ENCODE measurements at regions not wholly inside any gene's neighbourhood (a gene's known extent, or its start where the extent isn't known, plus 50 kb on each side); places are given as distances from the start of the nearest gene placed in this dataset.

DNA sequence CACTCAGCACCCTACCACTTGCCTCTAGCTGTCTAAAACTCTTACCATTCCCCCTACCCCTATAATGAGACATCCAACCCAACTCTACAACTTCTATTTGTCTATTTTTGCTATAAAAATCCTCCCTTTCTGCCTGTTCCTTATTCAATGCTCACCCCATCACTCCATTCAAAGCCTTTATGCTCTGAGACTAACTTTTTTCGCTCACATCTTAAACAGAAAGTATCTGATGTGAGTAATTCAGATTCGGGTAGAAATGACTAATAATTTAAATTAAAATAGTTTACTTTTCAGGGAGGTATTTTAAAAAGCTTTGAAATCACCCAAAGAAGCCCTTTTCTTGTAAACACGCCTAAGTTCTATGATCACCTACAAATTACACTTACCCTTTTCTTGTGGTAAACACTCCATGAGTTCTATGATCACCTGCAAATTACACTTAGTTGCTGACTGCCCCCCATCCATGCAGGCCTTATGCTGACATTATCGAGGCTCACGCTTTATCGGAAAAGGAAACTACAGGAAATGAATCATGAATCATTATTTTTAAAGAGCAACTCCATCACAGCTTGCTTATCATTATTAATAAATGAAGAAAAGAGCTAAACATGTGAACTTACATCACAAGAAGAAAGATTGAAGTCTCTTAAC lies 168.7 kb upstream of the PPP1R2C start:
- no peak for DNase-seq (ENCODE audit: low spot score)

DNA sequence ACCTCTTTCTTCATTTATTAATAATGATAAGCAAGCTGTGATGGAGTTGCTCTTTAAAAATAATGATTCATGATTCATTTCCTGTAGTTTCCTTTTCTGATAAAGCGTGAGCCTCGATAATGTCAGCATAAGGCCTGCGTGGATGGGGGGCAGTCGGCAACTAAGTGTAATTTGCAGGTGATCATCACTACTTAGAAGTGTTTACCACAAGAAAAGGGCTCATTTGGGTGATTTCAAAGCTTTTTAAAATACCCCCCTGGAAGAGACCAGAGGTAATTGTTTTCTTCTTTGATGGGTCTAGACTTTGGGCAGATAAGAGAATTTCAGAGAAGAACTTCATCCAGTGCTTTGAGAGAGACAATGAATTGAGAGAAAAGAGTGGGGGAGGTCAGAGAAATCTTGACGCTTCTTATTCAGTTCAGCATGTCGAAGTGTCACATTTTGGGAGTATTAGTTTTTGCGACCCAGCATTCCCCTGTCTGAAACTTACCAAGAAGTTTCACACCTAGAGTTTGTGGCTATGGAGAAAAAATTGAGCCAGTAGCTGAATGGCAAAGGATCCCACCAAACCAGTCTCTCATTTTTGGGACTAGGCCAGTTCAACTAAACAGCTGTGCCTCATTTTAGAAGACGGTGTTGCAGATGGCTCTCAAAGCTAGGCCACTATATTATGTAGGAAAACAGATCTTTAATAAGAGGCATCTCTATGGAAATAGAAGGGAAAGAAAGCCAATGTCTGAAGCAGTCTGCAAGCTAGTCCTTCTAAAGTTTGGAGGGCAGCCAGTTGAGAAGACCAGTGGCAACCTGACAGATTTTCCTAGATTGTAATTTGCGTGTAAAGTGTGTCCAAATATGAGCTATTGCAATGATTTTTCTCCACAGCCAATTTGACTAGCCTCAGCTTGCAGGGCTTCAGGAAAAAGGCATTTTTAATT lies 171.0 kb upstream of the PPP1R2C start:
- DNase-seq (ENCODE audit: low spot score), result no peak

DNA sequence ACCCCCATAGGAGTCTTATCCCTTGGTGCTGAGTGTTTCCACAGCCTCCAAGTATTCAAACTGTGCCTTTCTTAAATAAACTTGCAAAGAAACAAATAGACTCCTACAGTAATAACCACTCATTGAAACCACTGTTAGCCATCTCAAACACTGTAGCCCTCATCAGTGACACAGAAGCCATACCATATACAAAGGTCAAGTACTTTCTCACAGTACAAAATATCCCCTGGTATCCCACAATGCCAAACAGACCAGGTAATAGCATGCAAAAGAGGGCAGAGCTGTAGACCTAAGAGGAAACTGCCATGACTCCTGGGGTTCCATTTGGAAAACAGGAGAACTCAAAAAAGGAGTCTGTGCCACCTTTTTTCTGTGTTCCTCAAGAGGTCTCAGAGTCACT lies 173.8 kb upstream of the PPP1R2C start:
- DNase-seq (ENCODE audit: low spot score), result no peak

DNA sequence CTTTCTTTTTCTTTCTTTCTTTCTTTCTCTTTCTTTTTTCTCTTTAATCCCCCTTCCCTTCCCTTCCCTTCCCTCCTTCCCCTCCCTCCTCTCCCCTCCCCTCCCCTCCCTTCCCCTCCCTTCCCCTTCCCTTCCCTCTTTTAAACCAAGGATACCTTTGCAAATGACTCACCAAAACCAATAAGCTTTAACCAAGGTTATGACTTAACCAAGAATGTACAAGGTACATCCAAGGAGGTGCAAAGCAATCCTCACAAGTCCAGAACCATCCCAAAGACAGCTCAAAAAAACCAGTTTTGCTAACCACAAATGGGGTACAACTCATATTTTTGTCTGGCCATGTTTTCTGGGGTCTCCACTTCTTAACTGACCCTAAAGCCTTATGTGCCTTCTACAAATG lies 174.7 kb upstream of the PPP1R2C start:
- no peak for DNase-seq (ENCODE audit: low spot score)

DNA sequence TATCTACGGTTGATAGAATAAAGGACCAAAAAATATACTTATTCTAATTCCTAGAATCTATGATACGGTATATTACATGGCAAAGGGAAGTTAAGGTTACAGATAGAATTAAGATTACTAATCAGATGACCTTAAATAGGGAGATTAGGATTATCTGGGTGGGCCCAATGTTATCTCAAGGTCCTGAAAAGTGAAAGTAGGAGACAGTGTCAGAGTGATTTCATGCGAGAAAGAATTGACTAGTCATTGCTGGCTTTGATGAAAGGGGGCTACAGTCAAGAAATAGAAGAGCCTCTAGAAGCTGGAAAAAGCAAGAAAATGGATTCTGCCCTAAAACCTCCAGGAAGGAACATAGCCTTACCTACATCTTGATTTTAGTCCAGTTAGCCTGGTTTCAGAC lies 176.9 kb upstream of the PPP1R2C start:
- no peak for DNase-seq (ENCODE audit: low spot score)

DNA sequence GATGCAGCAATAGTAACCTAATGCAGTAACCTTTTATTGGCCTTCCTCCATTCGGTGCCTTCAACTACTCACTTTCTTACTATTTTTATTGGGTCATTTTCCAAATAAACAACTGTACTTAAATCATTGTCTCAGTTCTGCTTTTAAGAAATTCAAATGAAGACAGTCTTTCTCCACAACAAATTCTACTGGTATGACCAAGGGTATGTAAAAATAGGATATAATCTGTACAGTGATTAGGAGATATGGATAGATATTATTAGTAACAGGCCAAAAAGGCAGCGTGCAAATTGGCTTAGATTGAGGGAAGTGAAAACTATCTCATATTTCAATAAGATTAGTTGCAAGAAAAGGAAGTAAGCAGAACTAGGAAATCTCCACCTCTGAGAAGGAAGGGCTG lies 177.4 kb upstream of the PPP1R2C start:
- peak; percentile 14 for DNase-seq (ENCODE audit: low spot score)

DNA sequence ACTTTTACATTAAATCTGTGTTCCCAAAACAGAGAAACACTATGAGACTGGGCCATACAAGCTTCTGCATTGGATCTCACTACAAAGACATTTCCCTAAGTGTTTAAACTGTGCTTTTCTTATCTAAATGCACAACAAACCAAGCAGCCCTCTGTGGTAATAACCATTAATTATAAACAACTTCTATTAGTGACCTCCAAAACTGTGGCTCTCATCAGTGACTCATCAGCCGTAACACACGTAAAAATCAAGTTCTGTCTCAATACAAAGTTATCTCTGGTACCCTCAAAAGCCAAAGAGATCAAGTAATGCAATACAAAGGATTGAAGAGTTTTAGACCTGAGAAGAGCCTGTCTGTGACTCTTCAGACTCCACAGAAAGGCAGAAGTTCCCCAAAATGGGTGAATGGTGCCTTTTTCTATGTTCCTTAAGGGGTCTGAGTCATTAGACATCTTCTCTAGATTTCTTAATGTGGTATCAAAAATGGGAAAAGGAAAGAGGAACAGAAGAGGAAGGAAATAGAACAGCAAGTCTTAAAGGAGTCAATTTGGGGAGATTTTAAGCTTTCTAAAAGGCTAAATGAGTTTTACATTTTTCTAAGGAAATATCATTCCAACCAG lies 189.8 kb upstream of the PPP1R2C start:
- no peak for DNase-seq (ENCODE audit: low spot score)

DNA sequence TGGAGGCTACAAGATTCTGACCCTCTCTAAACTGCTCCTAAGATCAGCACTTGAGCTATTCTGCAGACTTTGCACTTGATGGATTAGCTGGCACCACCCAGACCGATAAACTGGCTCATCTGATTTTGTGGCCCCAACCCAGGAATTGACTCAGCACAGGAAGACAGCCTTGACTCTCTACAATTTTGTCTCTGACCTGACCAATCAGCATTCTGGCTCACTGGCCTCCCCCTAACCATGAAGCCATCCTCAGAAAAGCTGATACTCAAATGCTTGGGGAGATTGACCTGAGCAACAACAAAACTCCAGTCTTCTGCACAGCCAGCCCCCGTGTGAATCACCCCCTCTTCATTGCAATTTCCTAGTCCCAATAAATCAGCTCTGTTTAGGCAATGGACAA lies 195.4 kb upstream of the PPP1R2C start:
- no peak for DNase-seq (ENCODE audit: low spot score)

DNA sequence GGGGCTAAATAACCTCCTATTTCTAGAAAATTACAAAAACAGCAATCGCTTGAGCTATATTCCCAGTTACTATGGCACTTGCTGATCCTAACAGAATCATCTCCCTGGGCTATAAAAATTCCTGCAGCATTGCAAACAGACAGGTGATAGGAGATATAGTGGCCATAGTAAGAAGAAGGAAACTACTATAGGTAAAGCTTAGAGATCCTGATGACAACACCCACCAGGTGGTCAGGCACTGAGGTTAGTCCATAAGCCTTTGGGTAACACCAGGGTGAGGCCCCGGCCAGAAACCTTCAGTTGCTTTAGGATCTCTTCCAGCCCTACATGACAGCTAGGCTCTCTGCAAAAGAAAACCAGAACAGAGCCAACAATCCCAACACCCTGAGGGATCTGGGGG lies 197.9 kb upstream of the PPP1R2C start:
- DNase-seq (ENCODE audit: low spot score), result no peak

DNA sequence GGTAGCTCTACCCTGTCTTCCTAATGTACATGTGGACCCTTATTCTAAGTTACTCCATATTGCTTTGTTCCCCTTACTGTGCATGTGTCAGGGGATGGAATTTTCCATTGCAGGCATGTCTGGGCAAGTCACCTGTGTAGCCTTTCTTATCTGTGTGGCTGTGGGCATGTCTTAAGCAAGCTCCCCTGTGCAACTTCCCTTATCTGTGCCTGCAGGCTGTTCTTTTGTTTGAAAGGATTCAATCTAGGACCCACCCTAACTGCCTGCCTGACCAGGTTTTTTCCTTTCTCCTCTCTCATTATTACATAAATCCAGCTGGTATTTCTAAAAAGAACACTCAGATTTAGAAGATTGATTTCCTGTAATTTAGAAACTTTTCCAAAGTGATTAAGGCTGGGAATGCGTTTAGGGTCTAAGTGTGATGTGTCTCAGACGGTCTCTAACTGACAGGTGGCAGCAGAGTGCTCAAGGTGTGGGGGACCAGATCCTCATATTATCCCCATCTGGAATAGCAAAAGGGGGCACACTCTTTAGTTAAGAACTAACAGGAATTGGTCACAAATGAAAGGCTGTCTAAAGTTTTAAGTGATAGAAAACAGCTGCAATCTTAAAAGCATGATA lies 198.9 kb upstream of the PPP1R2C start:
- DNase-seq (ENCODE audit: low spot score), result no peak

DNA sequence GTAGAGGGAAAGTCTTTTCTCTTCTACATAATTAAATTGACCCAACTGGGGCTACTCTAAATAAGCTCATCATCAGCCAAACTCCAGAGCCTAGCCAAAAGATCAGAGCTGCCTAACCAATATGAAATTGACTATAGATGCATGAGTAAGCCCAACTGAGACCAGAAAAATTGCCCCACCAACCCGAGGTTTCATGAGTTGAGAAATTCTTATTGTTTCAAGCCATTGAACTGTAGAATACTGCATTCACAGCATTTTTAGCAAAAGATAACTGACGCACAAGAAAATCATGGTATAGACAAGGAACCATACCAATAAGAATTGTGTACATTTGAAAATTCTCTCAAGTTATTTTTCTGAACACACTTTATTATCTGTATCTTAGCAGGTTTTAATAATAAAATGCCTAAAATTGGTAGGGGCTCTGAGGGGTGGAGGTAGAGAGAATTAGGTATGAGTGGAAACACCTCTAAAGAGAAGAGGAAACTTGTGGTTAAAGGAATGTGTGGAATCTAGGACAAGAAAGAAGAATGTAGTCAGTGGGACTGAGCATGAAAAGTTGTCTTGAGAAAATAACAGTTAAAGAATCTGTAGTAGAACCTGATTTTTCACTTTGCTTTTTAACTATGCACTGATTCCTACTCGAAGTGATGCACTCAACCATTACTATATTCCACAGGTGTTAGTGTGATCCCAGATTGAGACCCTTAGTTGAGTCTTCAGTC lies 200.9 kb upstream of the PPP1R2C start:
- no peak for DNase-seq (ENCODE audit: low spot score)

DNA sequence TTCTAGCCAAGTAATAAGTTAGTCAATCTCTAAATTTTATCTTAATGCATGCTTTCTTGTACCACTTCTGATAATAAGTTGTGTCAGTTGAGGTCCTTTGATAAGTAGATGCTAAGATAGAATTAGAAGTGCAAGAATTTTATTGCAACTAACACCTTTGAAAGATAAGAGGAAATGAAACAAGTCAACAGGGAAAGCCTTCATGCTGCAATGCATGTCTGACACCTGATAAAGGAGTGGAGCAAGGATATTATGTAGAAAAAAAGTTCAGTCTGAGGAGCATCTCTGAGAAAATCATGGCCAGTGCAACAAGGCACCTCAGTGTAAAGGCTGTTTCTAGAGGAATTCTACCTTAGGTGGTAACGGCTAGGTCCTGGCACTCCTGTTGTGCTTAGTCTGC lies 210.7 kb upstream of the PPP1R2C start:
- no peak for DNase-seq (ENCODE audit: low spot score)

DNA sequence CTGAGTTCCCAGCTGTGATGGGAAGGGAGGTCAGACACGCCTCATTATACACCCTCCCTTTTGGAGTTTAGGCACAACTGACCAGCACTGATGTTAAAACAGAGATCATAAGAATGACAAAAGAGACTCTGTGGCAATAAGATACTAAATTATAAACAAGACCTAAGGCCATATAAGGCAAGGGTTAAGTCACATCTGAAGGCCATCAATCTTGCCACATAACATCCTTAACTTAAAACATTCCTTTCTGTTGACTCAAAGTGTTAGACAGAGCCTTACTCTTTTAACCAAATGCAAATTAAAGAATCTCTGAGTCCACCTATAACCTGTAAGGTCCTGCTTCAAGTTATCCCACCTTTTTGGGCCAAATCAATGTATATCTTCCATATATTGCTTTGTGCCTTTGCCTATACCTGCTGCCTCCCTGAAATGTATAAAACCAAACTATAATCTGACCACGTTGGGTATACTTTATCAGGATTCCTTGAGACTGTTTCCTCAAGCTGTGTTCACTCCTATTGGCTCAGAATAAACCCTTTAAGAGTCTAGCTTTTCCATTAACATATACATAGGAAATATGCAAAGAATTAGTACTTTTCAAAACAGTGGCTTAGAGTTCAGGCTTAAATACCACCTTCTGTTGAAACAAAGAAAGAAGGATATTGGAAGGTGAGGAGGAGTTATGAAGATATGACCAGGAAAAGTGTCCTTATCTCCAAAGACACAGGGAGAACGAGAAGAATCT lies 214.4 kb upstream of the PPP1R2C start:
- DNase-seq (ENCODE audit: low spot score), result no peak

DNA sequence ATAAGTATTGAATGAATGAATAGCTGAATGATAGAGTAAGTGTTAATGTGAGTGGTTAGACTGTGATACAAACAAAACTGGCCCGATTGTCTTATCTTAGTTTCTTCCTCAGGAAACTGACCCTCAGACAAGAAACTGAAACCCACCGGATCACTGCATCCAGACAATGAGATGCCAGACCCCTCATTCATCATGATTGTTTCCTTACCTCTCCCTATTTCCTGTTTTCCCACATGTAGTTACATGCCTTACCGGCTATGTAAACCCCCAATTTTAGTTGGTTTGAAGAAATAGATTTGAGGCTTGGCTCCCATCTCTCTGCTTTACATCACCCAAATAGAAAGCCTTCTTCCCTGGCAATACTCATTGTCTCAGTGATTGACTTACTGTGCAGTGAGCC lies 218.9 kb upstream of the PPP1R2C start:
- DNase-seq (ENCODE audit: low spot score), result no peak

DNA sequence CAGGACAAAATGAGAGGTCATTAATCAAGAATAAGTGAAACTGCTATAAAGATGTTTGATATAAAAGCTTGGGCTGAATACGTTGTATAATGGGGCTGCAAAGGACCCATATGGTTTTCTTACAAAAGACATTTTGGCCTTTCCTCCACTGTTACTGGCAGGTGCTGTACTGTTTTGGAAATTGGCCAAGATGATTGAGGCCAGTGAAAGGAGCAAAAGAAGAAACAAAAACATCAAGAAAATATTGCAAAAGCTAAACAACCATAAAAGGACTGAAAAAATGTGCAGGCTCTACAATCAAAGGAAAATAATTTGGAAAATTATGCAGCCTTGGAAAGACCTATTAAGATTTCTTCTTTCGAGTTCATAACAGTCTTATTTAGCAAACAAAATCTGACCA lies 222.2 kb upstream of the PPP1R2C start:
- DNase-seq (ENCODE audit: low spot score), result no peak

DNA sequence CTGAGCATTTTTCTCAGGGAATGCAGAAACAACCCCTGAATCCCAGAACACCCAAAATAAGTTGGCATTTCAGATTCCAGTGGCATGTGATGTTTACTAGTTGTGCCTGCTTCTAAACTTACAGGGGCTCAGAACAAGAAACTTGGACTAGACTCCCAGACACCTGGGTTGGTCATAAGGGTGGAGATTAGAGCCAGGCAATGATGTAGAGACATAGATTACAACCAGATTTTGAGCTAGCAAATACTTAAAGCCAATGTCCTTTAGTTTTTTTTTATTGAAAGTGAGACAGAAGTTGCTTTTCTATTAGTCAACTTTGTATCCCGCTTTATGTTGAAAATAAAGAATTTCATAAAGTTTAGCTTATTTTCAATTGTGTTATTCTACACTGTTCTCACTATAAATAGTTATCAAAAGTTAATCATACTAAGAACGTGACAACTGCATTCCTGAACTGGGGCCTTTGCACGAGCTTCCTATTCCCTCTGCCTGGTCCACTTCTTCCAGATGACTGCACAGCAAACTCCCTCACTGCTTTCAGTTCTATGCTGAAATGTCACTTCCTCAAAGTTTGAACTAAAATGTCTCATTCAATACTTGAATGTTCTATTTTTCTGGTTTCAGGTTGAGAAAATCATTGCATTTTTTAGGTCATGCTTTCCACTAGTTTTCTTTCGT lies 224.7 kb upstream of the PPP1R2C start:
- DNase-seq (ENCODE audit: low spot score), result peak; percentile 17

DNA sequence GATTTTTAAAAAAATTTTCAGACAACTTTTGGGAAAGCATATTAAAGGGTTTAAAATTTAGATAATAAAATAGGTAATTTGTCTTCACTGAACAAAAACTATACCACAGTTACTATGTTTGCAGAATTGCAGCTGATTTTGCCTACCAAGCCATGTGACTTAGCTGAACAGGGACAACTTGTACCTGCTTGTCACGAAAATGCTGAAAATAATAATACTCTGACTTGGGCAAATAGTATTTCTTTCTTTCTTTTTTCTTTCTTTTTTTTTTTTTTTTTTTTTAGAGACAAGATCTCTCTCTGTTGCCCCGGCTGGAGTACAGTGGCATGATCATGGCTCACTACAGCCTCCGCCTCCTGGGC lies 225.2 kb upstream of the PPP1R2C start:
- no peak for DNase-seq (ENCODE audit: low spot score)

DNA sequence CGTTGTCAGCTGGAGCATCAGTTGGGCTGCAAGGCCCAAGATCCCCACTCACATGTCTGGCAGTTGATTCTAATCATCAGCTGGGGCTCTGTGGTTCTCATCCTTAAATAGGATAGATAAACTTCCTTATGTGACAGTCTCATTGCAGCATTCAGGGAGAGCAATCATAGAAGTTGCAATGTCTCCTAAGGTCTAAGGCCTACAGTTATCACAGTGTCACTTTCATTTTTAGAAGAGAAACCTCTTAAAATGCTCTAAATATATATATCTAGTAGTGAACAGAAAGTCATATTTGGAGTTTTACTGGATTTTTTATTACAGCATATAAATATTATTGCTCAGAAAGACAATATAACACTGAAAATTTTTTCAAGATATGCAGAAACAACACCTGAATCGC lies 226.0 kb upstream of the PPP1R2C start:
- DNase-seq (ENCODE audit: low spot score), result no peak

DNA sequence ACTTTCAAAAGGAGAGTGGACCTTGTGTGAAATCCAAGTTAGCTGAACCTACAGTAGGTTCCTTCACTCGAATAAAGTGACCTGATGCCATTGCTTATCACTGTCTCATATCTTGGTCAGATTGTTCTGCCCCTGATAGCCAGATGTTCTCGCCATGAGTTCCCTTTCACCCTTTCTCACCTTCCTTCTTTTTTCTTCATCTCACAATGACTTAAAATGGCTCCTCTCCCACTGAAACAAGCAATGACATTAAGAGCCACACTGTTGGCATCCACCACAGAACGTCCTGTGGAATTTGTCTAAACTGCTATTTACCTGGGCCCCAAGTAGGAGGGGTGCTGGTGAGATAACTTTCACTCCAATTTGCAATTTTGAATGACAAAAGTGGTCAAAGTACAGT lies 227.6 kb upstream of the PPP1R2C start:
- no peak for DNase-seq (ENCODE audit: low spot score)

DNA sequence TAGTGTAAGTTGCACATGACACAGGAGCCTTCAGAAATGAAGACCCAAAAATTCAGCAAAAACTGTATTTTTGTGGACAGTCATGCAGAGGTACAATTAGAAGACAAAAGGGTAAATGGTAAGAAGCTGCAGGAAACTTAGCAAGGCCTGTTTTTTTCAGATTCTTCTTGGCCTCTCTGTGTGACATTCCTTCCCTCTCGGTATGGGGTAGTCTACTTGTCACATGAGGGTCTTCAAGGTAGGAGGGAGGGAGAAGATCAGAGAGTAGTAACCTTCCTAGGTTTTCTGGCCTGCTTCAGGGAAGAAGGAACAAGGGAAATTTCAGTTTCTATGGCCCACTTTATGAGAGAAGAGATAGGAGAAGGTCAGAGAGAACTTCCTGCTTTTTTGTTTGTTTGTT lies 230.4 kb upstream of the PPP1R2C start:
- DNase-seq (ENCODE audit: low spot score), result no peak

DNA sequence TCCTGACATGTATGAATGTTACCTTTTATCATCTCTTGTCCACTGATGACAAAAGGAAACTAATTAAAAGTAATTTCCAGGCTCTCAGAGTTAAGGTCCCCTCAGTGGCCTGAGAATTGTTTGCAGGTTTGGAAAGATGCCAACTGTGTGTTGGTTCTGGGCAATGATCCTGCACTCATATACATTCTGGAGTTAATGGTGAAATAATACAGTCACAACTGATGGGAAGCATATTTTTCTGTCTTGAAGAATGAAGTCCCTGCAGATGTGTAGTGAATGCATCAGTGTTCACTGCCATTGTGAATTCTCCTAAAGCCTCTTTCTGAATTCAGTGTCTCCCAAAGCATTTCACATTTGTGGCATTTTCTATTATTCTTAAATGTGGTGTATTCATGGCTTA lies 238.1 kb upstream of the PPP1R2C start:
- no peak for DNase-seq (ENCODE audit: low spot score)
